GM19468 (cell line): ENCODE measurements at regions not wholly inside any gene's neighbourhood (a gene's known extent, or its start where the extent isn't known, plus 50 kb on each side); places are given as distances from the start of the nearest gene placed in this dataset.

Experiments
- ATAC-seq: cut with Tn5 transposase; IDR thresholded peaks from one replicate; pipeline ENCODE4 v1.9.1; 2021; ENCODE audit warnings: mild to moderate bottlenecking, moderate library complexity, moderate number of reproducible peaks; ENCODE audit not compliant: unreplicated experiment; ENCODE audit errors: extremely low read depth

DNA sequence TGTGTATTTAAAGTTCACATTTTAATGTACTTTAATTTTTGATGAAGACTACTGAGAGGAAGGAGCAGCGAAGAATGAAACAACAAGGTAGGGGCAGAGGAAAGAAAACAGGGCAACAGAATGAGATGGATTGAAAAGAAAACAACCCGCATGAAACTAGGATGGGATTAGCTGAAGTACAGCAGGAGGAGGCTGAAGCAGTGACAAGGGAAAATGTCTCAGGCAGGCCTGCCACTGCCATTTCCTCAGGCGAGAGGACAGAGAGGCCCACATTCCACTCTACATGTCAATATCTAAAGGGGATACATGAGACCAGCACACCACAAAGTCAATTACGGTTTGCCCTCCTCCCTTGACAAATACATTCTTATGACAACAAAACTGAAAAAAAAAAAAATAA lies 1703.2 kb downstream of the EFNB2 start:
- ATAC-seq: no peak

DNA sequence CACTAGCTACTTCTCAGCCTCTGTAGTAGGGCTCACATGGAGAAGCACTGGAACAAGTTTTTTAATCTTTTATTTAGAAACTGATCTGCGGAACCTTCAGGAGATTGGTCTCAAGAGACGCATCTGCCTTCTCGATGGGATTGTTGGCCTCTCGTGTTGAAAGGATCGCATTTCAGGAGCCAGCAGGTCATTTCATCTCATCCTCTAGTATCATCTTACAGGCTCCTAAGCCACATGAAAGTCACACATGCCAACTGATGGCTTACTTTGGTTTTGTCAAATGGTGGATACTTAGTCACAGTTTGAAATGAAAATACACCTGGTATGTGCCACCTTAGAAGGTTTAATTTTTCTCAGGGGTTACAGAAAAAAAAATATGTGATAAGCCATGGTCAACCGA lies 1703.6 kb downstream of the EFNB2 start:
- ATAC-seq: no peak

DNA sequence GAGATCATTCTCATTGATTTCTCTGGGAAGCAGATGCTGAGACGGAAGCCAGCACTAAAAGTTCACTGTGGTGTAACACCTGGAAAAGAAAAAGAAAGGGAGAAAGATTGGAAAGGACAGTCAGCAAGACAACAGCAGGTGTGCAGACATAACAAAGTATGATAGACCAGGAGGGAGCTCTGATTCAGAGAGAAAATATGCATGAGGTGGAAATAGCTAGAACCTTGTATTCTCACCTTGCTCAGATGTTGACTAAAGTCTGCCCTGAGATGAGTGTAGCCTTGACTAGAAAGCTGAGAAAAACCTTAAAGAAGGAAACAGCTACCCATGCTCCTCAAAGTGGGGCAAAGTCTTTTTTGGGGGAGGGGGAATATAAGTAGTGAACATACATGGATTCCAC lies 1711.8 kb downstream of the EFNB2 start:
- ATAC-seq: no peak

DNA sequence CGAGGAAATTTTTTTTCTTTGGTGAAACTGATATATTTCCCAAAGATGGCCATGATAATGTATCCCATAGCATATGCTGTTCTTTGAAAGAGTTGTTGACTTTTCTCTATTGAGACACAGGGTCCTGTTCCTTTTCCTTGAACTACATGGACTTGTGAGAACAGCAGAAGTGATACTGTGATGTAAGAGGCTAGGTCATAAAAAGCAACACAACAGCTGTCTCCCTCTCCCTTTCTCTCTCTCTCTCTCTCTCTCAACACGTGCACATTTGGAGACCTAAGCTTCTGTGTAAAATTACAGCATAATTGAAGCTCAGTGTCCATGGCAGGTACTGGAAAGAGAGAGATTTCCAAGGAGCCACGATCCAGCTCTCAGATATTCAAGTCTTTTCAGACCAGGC lies 1712.4 kb downstream of the EFNB2 start:
- no peak for ATAC-seq

DNA sequence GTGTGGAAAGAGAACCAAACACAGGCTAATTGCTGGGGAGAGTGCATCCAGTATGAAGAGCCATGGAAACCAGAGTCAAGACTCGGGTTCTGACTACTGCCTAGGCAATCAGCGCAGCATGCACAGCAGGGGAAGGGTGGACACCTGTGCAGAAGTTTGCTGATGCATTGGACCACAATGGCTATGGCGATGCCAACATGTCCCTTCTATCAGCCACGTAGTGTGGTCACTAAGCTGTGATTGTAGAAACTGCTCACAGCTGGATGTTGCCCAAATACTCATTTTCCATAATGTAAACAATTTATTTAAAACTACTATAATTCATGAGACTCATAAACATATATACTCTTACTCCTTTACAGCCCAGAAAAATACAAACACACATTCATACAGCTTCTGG lies 1718.2 kb downstream of the EFNB2 start:
- no peak for ATAC-seq

DNA sequence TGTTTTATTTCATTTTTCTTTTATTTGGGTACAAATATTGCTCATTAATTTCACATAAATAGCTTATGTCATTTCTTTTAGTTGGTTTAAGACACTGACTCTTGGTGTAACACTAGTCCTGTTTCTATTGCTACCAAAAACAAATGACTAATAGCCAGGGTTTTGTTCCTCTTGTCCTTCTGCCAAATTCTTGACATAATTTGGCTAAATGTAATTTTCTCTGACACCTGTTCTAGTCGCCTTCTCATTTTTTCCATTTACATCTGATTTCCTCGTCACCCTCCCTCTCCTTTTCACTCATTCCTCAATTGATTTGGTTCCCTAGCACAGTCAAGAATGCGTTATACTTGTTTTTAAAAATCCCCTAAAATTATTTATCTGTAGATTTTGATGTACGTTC lies 1718.7 kb downstream of the EFNB2 start:
- no peak for ATAC-seq

DNA sequence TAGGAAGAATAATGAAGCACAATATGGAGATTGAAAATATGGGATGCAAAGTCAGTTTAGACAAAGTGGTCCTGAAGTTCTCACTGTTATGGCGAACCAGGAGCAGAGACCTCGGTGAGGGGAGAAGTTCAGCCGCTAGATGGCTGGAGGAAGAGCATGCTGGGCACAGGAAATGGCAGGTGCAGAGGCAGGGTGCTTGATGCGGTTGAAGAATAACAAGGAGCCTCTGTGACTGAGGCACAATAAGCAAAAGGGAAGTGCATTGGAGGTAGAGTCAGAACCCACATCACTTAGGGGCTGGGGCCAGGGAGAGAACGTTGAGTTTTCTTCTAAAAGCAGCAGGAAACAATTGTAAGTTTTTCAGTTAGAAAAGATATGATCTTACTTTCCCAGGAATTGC lies 1725.2 kb downstream of the EFNB2 start:
- no peak for ATAC-seq

DNA sequence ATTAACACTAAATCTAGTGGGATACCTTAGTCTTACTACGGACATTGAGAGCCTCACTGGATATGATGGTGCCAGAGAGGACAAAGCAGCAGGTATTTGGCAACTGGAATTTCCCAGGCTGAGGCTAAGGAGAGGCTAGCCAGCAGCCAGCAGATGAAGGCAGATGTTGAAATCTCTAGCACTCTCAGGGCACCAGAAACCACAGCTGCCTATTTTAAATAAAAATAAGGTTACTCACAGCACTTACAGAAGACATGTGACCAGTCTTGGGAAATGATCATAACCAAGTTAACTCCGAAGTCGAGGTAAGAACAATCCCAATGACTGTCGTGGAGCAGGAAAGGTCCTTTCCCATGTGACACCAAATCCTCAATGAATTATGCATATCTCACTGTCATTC lies 1726.0 kb downstream of the EFNB2 start:
- no peak for ATAC-seq

DNA sequence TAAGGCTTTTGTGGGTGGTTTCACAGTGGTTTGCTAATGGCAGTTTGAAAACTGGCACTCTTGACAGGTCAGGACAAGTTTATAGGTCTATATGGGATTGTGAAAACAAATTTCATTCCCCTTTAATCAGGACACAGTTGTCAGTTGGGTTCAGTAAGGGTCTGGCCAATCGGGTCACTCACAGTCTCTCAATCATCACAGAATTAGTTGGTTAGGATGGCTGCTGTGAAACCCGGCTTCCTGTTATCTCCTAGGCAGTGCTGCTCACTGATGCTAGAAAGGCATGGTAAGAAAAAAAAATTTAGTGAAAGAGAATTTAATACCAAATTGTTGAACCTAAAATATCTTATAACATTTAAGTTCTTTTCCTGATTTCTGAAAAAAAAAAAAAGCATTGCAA lies 1730.1 kb downstream of the EFNB2 start:
- no peak for ATAC-seq

DNA sequence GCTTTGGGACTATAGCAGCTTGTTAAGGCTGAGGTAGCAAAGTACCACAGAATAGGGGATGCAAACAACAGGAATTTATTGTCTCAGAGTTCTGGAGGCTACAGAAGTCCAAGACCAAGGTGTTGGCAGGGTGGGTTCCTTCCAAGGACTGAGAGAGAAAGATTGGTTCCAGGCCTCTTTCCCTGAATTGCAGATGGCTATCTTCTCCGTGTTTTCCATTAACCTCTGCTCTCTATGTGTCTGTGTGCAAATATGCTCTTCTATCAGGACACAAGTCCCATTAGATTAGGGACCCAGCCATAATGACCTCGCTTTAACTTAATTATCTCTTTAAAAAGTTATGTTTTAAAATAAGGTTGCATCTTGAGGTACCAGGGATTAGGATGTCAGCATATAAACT lies 1732.9 kb upstream of the SLC10A2 start:
- no peak for ATAC-seq

DNA sequence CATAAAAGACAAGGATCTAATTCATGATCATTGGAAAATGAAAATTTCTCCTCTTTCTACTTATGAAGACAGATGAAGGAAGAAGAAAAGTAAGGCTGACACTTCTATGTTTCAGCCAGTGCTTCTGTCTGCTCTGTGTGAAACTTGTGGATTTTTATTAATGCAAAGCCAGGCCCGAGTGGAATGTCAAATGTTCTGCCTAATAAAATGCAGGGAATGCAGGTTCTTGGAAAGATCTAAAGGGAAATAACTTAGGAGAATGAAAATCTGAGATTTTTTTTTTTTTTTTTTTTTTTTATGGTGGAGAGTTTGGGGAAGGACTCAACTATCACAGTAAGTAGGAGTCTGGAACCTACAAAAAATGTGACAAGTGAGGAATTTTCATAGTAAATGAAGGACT lies 1732.3 kb upstream of the SLC10A2 start:
- no peak for ATAC-seq

DNA sequence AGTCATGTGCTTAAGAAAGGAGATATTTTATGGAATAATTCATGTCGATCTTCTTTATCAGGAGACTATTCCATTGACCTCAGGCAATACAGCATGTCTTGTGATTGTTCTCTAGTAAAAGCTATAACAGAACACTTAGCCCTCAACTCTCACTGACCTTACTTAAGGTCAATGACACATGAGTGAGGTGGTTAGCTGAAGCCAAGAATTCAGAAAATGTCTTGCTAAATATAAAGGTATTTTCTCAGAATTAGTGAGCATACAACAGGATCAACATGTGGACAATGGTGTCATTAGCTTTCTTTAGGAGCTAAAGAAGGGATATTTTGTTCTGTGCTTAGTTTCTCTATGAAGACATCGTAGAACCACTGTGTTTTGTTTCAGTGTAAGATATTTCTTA lies 1730.4 kb upstream of the SLC10A2 start:
- no peak for ATAC-seq

DNA sequence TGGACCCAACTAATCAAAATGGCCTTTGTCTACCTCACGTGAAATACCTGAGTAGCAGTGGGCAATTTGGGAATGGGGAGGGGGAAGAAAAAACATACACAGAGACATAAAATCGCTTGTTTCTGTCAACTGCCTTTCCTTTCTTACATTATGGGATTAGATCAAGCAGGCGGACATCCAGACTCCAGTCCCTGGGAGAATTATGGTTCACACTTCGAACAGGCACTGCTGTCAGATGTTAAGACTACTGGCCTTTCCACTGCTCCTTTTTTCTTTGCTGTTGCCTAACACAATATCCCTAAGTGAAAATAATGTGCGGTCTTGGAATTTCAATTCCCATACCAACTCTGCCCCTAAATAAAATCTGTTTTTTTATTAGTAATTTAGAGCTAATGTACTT lies 1719.7 kb upstream of the SLC10A2 start:
- ATAC-seq: no peak

DNA sequence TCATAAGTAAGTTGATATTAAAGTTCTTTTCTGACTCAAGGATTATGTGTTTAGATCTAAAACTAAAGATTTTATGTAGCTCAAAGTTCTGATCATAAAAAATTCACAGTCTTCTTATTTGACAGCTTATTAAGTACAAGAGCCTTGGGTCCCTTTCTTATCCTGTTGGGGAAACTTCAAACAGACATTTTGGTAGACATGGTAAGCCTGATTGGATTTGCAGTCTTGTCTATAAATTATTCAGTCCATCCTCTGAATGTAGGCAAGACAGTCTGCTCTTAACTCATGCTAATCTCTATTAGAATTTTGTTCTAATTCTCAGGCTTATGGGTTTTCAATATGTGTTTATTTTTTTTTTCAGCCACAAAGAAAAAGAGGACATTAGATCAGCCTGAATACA lies 1718.7 kb upstream of the SLC10A2 start:
- ATAC-seq: no peak

DNA sequence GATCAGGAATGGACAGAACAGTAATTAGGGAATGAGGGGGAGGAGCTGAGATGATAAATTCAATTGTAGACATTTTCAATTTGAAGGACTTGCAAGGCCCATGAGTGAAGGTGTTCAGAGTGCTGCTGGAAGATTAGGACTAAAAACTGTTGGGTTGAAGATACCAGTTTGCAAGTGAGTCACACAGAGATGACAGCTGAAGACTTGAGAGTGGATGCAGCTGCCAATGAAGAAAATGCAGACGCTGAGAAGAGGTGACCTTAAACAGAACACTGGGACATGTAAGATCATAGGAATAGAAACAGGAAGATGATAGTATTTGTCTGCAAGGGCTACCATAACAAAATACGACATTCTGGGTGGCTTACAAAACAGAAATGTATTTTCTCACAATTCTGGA lies 1716.5 kb upstream of the SLC10A2 start:
- no peak for ATAC-seq

DNA sequence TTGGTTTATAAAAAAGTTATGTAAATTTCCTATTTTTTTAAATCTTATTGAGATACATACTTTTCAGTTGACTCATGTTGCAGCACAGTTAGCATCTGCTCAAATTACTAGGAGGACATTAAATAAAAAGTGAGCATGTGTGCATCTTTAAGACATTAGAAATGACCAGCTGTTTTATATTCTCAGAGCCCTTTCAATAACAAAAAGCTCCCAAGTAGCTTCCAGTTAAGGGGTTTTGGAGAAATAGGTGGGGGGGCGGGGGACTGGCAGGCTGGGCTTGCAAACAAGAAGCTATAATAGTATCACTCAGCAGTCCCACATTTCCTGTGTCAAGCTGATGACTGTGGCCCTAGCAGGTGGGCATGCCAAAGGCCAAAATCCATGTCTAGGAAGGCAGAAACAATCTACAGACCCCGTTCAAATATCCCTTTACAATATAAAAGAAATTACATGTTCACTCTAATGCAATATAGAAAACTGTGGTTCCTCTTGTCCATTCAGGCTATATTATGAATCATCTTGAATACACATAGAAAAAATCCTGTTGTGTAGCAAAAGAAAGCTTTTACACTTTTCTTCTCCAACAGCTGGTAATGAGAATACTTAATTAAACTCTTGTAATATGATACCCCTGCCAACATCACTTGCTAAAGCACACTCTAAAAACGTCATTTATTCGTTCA lies 1713.2 kb upstream of the SLC10A2 start:
- ATAC-seq: no peak

DNA sequence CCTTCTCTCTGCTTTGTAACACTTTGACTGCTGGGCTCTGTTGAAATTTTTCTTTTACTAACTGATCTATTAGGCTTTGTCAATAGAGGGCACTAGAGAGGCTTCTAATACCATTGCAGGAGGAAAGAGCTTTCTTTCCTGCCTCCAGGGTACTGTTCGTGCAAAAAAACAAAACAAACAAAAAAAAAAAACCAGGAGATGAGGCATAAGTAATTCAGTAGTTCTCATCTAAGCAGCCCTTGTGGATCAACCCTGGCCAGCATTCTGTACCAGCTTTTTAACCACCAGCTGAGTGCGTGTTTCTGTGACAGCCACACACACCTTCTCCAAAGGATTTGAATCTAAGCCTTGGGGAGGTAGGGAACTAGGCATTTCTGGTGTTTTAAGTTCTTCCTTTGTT lies 1707.6 kb upstream of the SLC10A2 start:
- no peak for ATAC-seq

DNA sequence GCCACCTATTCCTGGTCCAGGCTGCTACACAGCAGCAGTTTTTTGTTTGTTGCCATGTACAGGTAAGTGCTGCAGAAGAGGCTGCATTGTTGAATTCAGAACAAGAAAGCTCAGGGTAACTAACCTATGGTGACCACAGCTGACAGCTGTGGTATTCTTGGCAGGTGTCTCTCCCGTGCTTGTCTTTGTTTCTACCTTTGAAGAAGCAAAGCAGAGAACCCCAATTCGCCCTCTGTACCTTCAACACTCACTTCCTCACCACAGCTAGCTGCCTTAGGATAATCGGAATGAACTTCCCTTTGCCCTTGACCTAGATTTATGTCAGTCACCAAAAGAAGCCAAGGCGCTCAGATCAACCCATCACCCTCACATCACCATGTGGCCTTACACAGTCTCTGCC lies 1703.3 kb upstream of the SLC10A2 start:
- ATAC-seq: no peak

DNA sequence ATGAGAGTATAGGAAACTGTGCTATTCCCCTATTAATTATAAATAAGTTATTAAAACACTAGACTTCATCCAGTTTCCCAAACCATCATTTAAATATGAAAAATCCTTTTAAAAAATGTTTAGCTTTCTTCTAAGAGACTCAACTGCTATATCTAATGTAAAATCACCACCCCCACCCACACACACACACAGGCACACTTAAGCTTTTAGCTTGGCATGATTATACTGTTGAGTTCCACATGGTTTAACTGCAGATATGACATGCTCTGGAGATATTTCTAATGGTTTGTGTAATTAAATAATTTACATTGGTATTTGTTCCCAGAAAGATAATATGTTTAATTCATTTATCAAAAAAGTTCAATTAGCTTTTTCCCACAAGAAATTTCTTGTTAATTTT lies 1700.1 kb upstream of the SLC10A2 start:
- ATAC-seq: no peak

DNA sequence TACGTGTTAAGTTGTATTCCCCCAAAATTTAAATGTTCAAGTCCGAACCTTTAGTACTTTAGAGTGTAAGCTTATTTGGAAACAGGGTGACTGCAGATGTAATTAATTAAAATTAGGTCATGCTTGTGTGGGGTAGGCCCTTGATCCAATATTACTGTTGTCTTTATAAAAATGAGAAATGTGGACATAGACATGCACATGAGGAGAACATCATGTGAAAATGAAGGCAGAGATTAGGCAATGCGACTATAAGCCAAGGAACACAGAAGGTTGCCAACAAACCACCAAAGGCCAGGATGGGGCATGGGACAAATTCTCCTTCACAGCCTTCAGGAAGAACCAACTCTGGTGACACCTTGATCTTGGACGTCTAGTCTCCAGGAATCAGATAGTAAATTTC lies 1698.4 kb upstream of the SLC10A2 start:
- ATAC-seq: no peak

DNA sequence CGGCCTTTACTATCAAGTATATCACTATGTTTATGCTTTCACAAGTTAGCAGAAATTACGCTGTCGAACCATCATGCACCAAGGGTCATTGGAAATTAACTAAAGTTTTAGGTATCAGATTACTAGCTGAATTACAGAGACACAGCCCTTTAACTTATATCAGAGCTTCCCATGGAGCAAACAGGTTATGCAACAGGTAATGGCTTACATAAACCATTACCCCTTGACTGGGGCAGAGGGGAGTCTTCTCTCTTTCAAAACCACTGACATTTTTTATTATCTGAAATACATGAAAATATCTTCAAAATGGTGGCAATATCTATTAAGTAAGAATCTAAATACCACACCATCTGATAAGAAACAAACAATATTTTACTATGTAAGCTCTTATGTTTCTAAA lies 1692.9 kb upstream of the SLC10A2 start:
- no peak for ATAC-seq

DNA sequence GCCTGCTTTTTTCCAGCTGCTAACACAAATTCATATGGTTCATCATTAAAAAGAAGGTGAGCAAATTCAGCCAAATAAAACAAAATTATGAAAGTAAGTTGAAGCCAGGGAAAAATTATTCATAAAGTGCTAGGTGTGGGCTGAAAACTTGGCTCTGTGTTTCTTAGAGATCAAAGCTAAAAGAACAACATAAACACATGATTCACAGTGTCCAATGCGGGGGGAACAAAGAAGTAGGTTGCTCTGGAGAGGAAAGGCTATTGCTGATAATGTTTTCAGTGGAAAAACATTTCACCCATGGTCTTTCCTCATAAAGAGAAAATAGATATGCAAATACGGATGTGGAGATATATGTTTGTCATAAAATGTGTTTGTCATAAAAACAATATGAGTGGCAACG lies 1691.5 kb upstream of the SLC10A2 start:
- no peak for ATAC-seq

DNA sequence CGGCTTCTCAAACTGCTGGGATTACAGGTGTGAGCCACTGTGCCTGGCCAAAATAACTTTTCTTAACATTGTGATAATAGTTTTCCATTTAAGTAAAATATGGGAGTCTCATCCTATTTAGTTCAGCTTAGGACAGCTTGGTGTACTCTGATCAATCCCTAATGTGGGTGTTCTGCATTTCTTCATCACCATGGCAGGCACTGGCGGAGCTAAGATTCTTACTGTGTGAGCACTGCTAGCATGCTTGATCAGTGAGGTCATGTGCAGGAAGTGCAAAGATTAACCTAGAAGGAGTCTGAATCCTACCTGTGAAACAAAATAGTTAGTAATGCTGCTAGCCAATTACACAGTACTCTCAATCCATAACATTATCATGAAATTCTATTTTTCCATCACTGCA lies 1684.2 kb upstream of the SLC10A2 start:
- ATAC-seq: no peak
